ENCODE measurements at regions not wholly inside any gene's neighbourhood (a gene's known extent, or its start where the extent isn't known, plus 50 kb on each side); places are given as distances from the start of the nearest gene placed in this dataset.

DNA sequence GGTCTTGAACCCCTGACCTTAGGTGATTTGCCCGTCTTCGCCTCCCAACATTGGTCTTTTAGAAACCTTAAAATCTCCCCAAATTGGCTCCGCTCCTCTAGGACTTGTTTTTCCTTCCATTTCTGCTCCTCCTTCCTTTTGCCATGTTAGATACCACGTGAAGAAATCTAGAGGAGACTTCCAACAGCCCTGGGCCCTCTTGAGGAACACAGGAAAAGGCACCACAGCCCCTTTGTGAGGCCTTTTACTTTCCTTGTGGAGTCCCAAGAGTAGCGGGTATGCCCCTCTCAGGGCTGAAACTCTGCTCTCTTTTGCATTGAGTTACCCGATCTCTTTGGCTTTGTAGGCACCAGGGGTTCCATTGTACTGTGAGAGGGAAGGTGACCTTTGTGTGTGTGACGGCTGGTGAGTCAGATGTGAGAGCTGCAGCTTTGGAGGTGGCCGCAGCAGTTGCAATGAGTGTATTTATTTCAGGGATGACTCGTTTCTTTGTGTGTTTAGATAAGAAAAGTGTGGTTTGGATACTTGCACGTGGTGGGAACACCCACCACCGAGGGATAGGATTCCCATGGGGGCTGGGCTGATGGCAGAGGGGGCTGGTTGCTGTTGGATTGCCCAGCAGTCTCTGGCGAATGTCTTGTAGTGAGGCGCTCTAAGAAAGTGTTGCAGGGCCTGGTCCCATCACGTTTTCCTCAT lies 218.4 kb upstream of the HS6ST1 start:
- Histone ChIP-seq H3K4me1 (ENCODE audit: control insufficient read depth, extremely low read depth, insufficient read depth, low read length) (peaks cover 11% of the 10 kb centered on the region), H3K9ac (ENCODE audit: insufficient read depth, low read length) (no peak overlapping the region), H3K9me3 (ENCODE audit: control insufficient read depth, insufficient read depth, low read depth, low read length) (no peaks in the 10 kb centered on the region), H3K27me3 (ENCODE audit: control insufficient read depth, insufficient read depth, low read length) (no peaks in the 10 kb centered on the region), H3K27ac (ENCODE audit: insufficient read depth, low read length) (peak overlapping the region; percentile 83), H3K4me3 (replicated peaks in 1 of 4; ENCODE audit: control extremely low read depth in 1 of 4, insufficient read depth in 1 of 4, low read depth in 3 of 4, low read length in 4 of 4) (peak overlapping the region in 1 of 4 experiments; percentile 4), H3K4me2 (ENCODE audit: extremely low read depth, insufficient read depth, low read length) (no peak overlapping the region), H3K36me3 (ENCODE audit: control insufficient read depth, insufficient read depth, low read length) (no peaks in the 10 kb centered on the region), H4K20me1 (ENCODE audit: control insufficient read depth, extremely low read depth, insufficient read depth, low read length) (no peaks in the 10 kb centered on the region), H2AFZ (ENCODE audit: low read length) (no peak overlapping the region), H3K79me2 (ENCODE audit: control insufficient read depth, insufficient read depth, low read length) (no peaks in the 10 kb centered on the region)
- TF ChIP-seq, protein P1, sequence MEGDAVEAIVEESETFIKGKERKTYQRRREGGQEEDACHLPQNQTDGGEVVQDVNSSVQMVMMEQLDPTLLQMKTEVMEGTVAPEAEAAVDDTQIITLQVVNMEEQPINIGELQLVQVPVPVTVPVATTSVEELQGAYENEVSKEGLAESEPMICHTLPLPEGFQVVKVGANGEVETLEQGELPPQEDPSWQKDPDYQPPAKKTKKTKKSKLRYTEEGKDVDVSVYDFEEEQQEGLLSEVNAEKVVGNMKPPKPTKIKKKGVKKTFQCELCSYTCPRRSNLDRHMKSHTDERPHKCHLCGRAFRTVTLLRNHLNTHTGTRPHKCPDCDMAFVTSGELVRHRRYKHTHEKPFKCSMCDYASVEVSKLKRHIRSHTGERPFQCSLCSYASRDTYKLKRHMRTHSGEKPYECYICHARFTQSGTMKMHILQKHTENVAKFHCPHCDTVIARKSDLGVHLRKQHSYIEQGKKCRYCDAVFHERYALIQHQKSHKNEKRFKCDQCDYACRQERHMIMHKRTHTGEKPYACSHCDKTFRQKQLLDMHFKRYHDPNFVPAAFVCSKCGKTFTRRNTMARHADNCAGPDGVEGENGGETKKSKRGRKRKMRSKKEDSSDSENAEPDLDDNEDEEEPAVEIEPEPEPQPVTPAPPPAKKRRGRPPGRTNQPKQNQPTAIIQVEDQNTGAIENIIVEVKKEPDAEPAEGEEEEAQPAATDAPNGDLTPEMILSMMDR (conservative IDR thresholded peaks at IDR 0.05 in 1 of 2, IDR thresholded peaks at IDR 0.05 in 1 of 2; ENCODE audit: low read depth in 1 of 2, low read length in 2 of 2): peak in 1 of 2 donors; percentile 16
- TF ChIP-seq EZH2 (IDR thresholded peaks at IDR 0.05; ENCODE audit: low read length, missing control alignments): no peak
- DNase-seq (ENCODE audit: low read depth in 2 of 2): peak; percentile 98

DNA sequence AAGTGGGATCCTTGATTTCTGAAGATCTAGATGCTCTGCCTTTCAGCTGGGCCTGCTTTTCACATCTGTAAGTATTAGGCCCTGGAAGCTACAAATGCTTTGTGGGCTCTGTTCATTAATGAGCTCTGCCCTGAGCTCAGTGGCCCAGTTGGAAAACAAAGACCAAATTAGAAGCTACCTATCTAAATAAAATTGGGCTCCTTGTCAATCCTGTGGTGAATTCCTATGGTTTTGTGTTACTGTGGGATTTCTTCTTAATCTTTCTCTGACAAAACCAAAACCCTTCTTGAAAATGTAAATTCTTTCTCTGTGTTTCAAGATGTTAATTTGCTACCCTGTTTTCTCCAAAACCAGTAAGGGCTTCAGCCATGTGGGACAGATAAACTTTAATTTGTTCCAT lies 219.0 kb upstream of the HS6ST1 start:
- H3K27ac ChIP-seq (ENCODE audit: insufficient read depth, low read length): peak overlapping the region; percentile 83
- H4K20me1 ChIP-seq (ENCODE audit: control insufficient read depth, extremely low read depth, insufficient read depth, low read length): no peaks in the 10 kb centered on the region
- H3K36me3 ChIP-seq (ENCODE audit: control insufficient read depth, insufficient read depth, low read length): no peaks in the 10 kb centered on the region
- peaks cover 11% of the 10 kb centered on the region for H3K4me1 ChIP-seq (ENCODE audit: control insufficient read depth, extremely low read depth, insufficient read depth, low read length)
- no peak overlapping the region for H3K9ac ChIP-seq (ENCODE audit: insufficient read depth, low read length)
- no peaks in the 10 kb centered on the region for H3K9me3 ChIP-seq (ENCODE audit: control insufficient read depth, insufficient read depth, low read depth, low read length)
- TF ChIP-seq, protein P1 (conservative IDR thresholded peaks at IDR 0.05 in 1 of 2, IDR thresholded peaks at IDR 0.05 in 1 of 2; ENCODE audit: low read depth in 1 of 2, low read length in 2 of 2): no peak
- TF ChIP-seq EZH2 (IDR thresholded peaks at IDR 0.05; ENCODE audit: low read length, missing control alignments): no peak
- no peaks in the 10 kb centered on the region for H3K27me3 ChIP-seq (ENCODE audit: control insufficient read depth, insufficient read depth, low read length)
- H3K79me2 ChIP-seq (ENCODE audit: control insufficient read depth, insufficient read depth, low read length): no peaks in the 10 kb centered on the region
- DNase-seq (ENCODE audit: low read depth in 2 of 2): peak in 1 of 2 donors; percentile 62
- no peak overlapping the region for H3K4me2 ChIP-seq (ENCODE audit: extremely low read depth, insufficient read depth, low read length)
- no peak overlapping the region for H2AFZ ChIP-seq (ENCODE audit: low read length)
- H3K4me3 ChIP-seq (replicated peaks in 1 of 4; ENCODE audit: control extremely low read depth in 1 of 4, insufficient read depth in 1 of 4, low read depth in 3 of 4, low read length in 4 of 4): peak overlapping the region in 2 of 4 experiments; percentile 4 to 5

DNA sequence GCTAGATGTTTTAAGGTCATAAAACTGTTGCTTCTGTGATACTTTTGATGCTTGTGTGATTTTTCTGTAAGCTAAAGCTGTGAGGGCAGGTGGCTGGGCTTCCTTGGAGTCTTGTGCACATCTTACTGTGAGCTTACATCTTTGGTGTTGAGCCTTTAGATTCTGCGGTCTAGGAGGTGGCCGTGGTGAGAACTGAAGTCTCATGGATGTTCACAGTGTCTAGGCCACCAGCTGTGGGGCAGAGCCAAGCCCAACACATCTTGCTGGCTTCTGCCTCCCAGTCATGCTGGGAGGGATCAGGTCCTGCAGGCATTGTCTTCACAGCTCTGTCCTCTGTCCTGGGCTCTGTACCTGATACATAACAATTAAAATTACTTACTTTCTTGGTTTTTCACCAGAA lies 219.7 kb upstream of the HS6ST1 start:
- no peaks in the 10 kb centered on the region for H3K9me3 ChIP-seq (ENCODE audit: control insufficient read depth, insufficient read depth, low read depth, low read length)
- DNase-seq (ENCODE audit: low read depth in 2 of 2): peak in 1 of 2 donors; percentile 18
- no peak overlapping the region for H2AFZ ChIP-seq (ENCODE audit: low read length)
- H3K9ac ChIP-seq (ENCODE audit: insufficient read depth, low read length): no peak overlapping the region
- H3K4me3 ChIP-seq (replicated peaks in 1 of 4; ENCODE audit: control extremely low read depth in 1 of 4, insufficient read depth in 1 of 4, low read depth in 3 of 4, low read length in 4 of 4): no peak overlapping the region
- H3K27ac ChIP-seq (ENCODE audit: insufficient read depth, low read length): no peak overlapping the region
- H3K27me3 ChIP-seq (ENCODE audit: control insufficient read depth, insufficient read depth, low read length): no peaks in the 10 kb centered on the region
- TF ChIP-seq, protein P1 (conservative IDR thresholded peaks at IDR 0.05 in 1 of 2, IDR thresholded peaks at IDR 0.05 in 1 of 2; ENCODE audit: low read depth in 1 of 2, low read length in 2 of 2): no peak
- TF ChIP-seq EZH2 (IDR thresholded peaks at IDR 0.05; ENCODE audit: low read length, missing control alignments): no peak
- no peaks in the 10 kb centered on the region for H3K36me3 ChIP-seq (ENCODE audit: control insufficient read depth, insufficient read depth, low read length)
- peaks cover 11% of the 10 kb centered on the region for H3K4me1 ChIP-seq (ENCODE audit: control insufficient read depth, extremely low read depth, insufficient read depth, low read length)
- no peaks in the 10 kb centered on the region for H3K79me2 ChIP-seq (ENCODE audit: control insufficient read depth, insufficient read depth, low read length)
- no peaks in the 10 kb centered on the region for H4K20me1 ChIP-seq (ENCODE audit: control insufficient read depth, extremely low read depth, insufficient read depth, low read length)
- no peak overlapping the region for H3K4me2 ChIP-seq (ENCODE audit: extremely low read depth, insufficient read depth, low read length)
